GM18909 (cell line): ENCODE measurements at regions not wholly inside any gene's neighbourhood (a gene's known extent, or its start where the extent isn't known, plus 50 kb on each side); places are given as distances from the start of the nearest gene placed in this dataset.
"Not testable (repeated sequence)": the region's sequence is repeated elsewhere in the genome, so short reads cannot be mapped to it uniquely, and the experiment has no call there.

ENCODE experiments used
- ATAC-seq: cut with Tn5 transposase; IDR thresholded peaks from one replicate; pipeline ENCODE4 v1.9.1; 2021; ENCODE audit warnings: mild to moderate bottlenecking; ENCODE audit not compliant: unreplicated experiment, poor library complexity

DNA sequence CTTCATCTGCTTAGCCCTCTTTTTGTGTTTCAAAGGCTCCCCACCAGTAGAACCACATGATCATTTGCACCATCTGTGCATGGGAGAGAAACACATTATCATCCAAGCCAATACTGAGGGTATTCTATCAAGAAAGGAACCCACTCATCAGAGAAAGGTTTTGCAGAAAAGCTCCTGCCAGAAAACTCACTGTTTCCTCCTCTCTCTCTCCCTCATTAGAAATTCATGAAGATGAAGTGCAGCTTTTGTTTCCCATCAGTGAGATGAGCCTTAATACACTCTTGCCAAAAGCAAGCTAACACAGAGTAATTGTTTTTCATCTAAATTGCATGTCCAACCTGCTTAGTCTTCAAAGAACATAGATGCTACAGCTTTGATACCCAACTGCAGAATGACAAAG is 142.4 kb upstream of the GRAMD2B start:
- no peak for ATAC-seq

DNA sequence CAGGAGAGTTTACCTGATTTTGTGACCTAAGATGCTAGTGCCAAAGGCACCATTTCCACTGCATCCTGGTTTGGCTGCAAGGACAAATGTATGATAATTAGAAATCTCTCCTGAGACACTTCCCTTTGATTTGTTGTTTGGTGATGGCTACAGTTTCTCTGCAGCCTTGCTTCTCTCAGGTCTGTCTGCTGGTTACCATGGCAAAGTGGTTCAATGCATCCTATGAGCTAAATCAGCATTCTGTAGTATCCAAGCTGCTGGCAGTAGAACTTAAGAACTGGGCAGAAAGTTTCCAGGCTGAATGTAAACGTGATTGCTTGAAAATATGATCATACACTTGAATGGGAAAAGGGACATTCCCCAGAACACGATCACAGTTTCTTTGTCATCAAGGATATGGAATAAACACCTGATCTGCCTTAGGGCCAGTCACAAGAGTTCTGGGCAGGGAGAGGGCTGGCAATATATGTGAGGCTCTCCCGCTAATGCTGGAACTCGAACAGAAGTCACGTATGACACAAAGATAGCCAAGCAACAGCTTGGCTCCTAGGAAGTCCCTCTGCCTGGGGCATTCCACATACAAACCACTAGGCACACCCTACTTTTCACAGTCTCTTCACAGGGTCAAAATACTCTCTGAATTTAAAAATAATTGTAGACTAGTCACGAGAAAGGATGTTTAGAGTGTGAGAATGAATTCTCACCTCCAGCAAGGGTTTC is 138.1 kb upstream of the GRAMD2B start:
- ATAC-seq: no peak

DNA sequence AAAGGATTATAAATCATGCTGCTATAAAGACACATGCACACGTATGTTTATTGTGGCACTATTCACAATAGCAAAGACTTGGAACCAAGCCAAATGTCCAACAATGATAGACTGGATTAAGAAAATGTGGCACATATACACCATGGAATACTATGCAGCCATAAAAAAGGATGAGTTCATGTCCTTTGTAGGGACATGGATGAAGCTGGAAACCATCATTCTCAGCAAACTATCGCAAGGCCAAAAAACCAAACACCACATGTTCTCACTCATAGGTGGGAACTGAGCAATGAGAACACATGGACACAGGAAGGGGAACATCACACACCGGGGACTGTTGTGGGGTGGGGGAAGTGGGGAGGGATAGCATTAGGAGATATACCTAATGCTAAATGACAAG is 127.1 kb upstream of the GRAMD2B start:
- ATAC-seq: not testable (repeated sequence)

DNA sequence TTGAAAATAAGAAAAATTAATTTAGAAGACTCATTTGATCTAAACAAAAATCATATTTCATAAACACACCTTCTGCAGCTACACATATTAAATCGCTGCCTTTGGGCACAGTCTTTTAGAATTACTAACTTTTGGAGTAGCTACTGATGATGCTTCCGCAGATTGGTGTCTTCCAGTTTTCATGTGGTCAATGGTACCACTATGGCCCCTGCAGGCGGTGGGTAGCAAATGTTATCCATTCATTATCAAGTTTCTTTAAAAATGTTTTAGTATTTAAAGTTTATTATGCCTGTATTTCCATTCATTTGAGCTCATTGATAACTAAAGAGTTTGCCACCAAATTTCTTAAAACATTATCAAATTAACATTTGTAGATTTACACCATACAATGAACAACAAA is 122.9 kb upstream of the GRAMD2B start:
- no peak for ATAC-seq

DNA sequence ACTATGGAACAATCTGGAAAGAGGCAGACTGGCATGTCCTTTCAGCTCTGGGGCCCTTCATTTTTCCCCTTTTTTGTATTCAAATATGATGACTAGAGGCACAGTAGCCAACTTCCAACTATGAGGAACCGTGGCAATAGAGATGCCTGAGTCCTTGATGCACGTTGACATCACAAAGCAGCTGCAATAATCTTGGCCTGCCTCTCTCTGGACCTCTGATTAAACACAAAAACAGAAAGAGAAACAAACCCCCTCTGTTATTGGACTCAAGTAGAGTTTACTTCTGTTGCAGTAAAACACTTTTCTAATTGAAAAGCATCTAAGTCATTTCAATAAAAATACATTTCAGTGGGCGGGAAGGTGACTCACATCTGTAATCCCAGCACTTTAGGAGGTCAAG is 122.2 kb upstream of the GRAMD2B start:
- no peak for ATAC-seq

DNA sequence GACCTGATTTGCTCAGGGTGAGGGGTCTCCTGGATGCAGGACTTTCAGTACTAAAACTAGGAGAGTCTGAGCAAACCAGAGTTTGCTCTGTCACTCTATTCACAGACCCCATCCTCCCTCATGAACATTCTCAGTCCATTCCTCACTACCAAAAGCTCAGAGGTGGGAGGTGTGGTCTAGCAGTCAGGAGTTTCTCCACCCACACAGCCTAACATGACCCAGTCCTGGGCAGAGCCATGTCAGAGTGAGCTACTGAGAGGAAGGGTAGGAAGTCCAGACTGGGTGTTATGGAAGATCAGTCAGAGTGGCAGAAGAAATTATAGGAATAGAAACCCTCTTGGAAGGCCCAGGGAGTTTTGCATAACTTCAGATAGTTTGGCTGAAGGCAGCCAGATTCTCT is 113.3 kb upstream of the GRAMD2B start:
- ATAC-seq: no peak

DNA sequence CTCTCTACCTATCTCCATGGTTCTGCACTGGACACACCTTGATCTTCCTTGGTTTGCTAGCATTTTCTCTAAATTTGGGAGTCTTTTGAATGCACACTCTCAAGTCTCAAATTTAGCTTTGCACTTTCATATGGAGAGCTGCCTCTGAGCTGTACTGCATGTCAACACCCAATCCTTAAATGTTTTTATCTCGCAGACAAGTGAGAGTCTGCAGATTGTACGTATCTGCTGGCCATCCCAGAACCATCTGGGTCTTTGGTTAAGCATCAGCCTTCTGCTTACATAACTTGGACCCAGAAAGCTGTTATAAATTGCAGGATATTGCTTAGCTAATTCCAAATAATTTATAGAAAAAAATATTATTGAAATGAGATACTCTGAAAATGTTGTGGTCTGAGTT is 111.4 kb upstream of the GRAMD2B start:
- no peak for ATAC-seq

DNA sequence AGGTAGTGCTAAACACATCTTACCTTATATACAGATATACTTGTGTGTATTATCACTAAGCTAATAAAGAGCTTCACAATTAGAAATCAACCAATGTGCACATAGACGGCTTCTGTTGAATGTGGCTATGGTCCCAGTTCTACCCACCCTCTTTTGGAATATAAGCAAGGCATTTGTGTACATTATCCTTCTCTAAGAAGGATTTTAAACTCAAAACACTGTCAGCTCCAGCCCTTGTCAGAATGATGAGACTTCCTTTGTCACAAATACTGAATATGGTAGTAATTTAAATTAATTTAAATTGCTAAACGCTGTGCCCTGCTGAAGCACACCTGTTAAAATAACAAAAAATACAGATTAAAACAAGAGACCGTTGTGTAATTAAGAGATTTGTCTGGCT is 107.9 kb upstream of the GRAMD2B start:
- ATAC-seq: no peak

DNA sequence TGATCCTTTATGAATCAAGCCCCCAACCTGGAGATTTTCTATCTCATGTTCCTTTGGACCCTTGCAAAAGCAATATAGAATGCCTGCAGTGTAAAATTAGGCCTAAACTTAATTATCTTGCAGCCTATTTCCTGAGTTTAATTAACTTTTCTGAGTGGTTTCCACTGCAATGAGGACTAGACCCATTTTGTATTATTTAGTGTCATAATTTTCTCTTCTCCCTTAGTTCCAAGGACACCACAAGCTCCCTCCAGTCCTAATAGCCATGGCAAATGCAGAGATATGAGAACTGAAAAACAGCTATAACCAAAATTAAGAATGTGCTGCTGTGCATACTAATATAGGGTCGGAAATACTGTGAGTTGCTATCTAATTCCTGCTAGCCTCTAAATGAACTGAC is 90.9 kb upstream of the GRAMD2B start:
- ATAC-seq: no peak

DNA sequence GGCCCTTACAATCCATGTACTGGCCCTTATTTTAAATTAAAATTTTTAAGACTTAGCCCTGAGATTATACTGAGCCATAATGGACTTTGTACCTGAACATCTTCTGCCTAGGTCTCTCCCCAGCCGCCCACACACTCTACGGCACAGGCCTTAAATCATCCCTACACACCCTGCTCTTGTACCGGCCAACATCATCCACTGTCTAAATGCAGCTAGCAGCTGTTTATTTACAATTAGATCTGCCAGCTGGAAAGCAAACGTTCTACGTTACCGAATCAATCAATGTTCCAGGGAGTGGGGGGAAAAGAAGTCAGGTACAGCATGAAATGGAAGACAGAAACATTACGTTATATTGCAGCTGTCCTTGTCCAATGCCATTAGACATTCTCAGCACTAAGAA is 88.4 kb upstream of the GRAMD2B start:
- no peak for ATAC-seq

DNA sequence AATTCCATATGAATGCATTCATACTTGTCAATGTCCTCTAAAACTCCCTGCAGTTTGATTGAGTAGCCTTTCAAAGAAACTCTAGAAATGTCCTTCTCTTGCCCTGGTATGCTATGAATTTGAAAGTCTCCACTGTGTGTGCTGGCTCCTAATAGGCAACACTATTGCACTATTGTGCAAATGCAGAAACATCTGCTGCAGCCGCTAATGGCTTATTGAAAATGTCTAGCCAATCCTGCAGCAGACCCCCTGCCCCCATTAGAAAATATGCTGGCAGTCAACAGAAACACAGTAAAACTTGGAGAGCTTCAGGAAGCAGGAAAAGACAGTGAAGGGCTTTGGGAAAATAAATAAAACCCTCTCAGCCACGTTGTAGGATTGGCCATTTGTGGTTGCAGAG is 87.3 kb upstream of the GRAMD2B start:
- ATAC-seq: no peak

DNA sequence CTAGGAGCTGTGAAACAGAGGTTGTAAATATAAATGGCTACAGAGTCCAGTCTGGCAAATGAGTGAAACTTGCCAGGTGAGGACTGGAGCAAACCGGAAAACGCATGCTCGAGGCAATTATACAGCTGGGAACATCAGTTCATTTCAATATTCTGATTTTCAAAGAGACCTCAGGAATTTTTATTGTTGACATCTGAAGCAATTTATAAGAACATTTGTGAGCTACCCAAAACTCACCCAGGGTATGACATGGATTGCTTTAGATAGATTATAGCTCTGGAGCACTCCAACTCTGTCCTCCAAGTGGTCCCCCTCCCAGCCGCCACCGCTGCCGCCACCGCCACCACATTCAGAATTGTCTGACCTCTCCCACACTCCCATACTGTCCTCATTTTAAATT is 84.6 kb upstream of the GRAMD2B start:
- ATAC-seq: no peak

DNA sequence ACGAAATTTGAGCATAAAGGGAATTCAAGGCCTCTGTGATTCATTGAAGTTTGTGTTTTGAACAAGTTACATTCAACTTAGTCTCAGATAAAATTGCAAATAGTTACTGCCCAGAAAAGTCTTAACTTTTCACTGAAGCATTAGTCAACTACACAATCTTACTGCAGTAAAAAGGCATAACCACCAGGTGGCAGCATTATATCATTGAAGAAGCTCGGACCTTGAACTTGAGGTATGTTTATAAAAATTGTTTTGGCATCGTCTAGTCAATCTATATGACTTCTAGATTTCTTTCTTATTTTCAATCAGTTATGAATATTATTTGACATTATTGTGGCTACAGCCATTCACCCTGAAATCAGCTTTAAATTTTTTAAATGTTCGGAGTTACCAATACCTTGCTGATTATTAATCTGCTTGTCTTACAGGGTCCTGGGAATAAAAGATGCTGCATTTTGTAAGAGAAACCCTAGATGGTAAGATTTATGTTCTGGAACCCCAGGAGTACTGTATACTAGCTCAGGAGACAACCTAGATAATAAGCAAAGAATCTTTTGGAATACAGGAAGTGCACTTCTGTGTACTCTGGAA is 83.9 kb upstream of the GRAMD2B start:
- peak; percentile 73 for ATAC-seq

DNA sequence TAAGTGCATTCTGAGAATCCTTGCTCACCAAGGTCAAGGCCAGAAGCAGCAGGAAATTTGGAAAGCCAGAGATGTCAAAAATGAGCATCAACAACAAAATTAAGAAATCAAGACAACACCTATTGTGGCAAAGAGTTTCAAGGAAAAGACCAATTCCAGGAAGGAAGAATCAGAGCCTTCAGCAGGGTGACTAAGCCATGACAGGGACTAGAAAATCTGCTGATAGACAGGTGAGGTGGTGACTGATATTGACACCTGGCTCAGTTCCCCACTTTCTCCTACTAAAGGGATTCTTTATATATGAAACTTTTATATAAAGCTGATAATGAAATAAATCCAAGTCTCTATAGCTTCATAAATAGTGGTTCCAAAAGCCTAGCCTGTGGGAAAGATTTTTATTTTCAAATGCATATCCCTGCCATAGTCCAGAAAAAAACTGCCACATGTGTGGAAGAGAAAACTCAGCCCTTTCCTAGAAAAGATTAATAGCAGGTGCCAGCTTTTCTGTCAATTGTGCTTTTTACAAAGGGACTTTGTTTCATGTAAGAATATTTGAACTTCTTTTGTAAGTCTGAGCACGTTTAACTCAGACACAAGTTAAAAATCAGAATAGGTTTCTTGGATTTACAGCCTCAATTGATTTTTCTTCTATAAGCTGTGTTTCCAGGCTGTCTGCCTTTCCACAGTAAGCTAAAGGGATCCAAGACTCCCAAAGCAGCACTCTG is 81.1 kb upstream of the GRAMD2B start:
- ATAC-seq: no peak

DNA sequence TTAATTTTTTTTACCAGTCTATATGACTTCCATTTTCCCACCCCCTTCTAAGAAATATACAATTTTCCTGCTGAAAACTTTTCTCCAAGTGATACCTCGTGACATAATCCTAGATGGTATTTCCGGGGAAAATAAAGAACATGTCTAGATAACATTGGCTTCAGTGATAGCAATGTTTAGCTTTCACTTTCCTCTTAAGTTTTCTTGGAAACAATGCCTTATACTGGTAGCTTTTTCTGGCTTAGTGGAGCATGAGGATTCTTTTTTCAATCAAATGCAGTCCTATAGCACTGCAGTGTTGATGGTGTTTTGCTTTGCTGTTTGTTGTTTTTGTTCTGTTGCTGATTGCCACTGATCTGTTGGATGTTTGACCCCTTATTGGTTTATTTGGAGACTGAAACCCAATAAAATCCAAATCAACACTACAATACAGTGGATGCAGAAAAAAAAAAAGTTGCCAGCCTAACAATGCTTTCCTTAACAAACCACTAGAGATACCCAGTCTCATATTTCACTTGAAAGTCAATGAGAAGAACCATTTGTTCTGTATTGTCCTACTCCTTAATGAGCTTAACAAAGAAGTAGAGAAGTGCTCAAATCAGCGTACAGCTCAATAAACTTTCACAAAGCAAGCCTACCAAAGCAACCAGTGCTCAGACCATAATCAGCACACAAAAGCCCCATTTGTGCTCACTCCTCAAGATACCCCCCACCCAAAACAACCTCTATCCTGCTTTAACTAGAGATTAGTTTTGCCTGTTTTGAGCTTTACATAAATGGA is 74.2 kb upstream of the GRAMD2B start:
- no peak for ATAC-seq

DNA sequence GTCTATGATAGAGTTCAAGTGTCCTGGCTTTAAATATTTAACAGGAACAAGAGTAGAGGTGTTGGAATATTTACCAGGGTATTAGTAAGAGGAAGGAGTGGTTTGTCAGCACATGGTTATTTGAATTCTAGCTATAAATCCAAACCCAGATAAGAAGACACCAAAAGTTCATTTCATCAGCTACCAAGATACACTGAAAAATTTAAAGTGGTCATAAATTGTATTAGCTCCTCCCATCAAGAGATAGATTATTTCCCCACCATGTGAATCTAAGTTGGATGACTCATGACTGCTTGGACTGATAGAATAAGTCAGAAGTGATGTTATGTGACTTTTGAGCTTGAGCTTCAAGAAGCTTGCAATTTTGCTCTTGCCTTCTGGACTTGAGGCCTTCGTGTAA is 72.1 kb upstream of the GRAMD2B start:
- no peak for ATAC-seq

DNA sequence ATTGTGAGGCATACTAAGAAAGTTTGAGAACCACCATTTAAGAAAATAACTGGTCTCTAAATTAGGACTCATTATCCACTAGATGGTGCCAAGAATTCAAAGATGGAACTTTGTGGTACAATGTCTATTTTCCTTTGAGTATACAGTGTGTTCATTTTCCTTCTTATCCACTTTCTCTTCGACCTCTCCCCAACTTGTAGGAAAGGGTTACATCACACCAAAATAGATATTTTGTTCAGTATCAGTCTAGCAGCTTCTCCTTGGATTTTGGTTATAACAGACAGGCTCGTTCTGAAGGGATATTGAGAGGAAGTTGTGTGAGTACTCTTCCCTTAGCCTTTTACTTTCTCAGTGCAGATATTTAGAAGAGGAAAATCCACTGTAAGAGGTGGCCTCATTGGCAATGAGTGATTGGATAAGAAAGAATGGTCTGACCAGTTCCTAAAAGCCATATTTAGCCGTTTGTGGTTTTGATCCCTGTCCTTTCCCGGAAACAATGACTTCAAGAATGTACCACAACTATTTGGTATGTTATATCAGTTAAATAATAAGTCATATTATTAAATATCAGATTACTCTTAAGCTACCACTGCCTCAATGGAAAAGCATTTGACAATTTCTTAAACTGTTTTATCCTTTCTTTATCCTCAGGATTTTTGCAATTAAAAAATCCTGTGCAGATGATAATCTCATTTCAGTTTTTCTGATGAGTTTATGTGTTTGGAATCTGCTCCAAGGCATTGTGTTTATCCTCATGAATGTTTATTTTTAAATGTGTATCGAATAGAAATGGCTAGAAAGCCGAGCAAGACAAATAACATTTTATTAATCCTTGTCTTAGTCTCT is 69.0 kb upstream of the GRAMD2B start:
- ATAC-seq: no peak

DNA sequence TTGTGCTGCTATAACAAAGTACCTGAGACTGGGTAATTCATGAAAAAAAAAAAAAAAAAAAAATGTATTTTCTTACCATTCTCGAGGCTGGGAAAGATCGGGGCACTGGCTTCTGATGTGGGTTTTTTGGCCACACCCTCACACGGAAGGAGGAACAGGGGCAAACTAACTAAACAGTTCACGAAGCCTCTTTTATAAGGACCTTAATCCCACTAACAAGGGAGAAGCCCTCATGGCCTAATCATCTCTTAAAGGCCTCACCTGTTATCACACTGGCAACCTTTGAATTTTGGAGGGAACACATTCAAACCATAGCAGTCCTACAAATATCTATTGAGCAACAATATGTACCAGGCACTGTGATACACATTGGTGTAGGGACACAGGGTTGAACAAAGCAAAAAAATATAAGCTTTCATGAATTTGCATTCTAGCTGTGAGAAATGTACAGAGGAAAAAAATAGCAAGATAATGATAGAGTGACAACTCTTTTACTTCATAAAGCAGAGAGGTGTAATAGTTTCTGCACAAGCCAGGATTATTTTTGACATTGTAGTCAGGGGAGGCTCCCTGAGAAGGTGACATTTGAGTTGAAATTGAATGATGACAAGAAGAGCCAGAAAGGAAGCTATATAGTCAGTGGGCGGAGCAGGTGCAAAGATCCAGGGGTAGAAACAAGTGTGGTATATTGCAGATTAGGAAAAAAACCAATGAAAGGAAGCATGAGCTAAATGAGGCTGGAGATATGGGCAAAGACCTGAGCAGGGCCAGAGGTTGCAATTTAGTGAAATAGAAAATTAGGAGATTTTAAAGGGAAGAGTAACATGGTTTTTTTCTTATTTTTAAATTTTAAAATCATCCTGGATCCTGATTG is 68.1 kb upstream of the GRAMD2B start:
- no peak for ATAC-seq

DNA sequence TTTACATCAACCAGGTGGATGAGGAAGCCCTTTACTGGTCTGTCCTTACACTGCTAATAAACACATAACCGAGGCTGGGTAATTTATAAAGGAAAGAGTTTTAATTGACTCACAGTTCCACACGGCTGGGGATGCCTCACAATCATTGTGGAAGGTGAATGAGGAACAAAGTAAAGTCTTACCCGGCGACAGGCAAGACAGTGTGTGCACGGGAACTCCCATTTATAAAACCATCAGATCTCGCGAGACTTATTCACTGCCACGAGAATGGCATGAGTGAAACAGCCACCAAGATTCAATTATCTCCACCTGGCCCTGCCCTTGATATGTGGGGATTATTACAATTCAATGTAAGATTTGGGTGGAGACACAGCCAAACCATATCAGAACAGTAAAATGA is 67.3 kb upstream of the GRAMD2B start:
- peak; percentile 25 for ATAC-seq
